Naive thymus-derived CD8-positive, alpha-beta T cell (primary cell): ENCODE measurements at regions not wholly inside any gene's neighbourhood (a gene's known extent, or its start where the extent isn't known, plus 50 kb on each side); places are given as distances from the start of the nearest gene placed in this dataset.

ENCODE experiments used
- ATAC-seq, 2 donors: fragments of 150-1000 bp; cut with Tn5 transposase in 1 of 2; sonication (Bioruptor Pico), chemical (Tn5 transposase) in 1 of 2; 1 replicate in 1 of 2; 2 replicates in 1 of 2; pipeline ENCODE4 v1.10.0; 2021; ENCODE audit warnings: mild to moderate bottlenecking in 2 of 2, moderate library complexity in 2 of 2
- POLR2A ChIA-PET: fragments of 350-600 bp; sonication (Branson Sonifier 250); formaldehyde crosslinking; loops from one replicate; lab custom pipeline; 2021; ENCODE audit warnings: antibody characterized with exemption; lab: Charles Lee
- DNase-seq, 10 donors: peaks; one replicate each; pipeline versions ENCODE4 v3.0.0 to v3.0.0-alpha.2; 2020 to 2022
- H3K27ac Mint-ChIP-seq, 10 donors: one replicate each; pipeline ENCODE4 v1.8.0; 2020 to 2022; ENCODE audit warnings: mild to moderate bottlenecking in 10 of 10, mixed read lengths in 10 of 10, moderate library complexity in 4 of 10, inconsistent platforms in 1 of 10
- H3K27me3 Mint-ChIP-seq, 5 donors: one replicate each; pipeline ENCODE4 v1.8.0; 2021 to 2022; ENCODE audit warnings: mixed read lengths in 5 of 5
- H3K36me3 Mint-ChIP-seq, 3 donors: one replicate each; pipeline ENCODE4 v1.8.0; 2020 to 2022; ENCODE audit warnings: mixed read lengths in 3 of 3, mild to moderate bottlenecking in 2 of 3, inconsistent platforms in 1 of 3
- H3K4me1 Mint-ChIP-seq, 4 donors: one replicate each; pipeline ENCODE4 v1.8.0; 2021 to 2022; ENCODE audit warnings: mixed read lengths in 4 of 4
- H3K4me3 Mint-ChIP-seq, 10 donors: one replicate each; pipeline ENCODE4 v1.8.0; 2020 to 2022; ENCODE audit warnings: mild to moderate bottlenecking in 10 of 10, mixed read lengths in 10 of 10, moderate library complexity in 6 of 10, inconsistent platforms in 1 of 10
- H3K9me3 Mint-ChIP-seq, 9 donors: one replicate each; pipeline ENCODE4 v1.8.0; 2020 to 2022; ENCODE audit warnings: mixed read lengths in 9 of 9, mild to moderate bottlenecking in 3 of 9, inconsistent platforms in 1 of 9, moderate library complexity in 1 of 9

DNA sequence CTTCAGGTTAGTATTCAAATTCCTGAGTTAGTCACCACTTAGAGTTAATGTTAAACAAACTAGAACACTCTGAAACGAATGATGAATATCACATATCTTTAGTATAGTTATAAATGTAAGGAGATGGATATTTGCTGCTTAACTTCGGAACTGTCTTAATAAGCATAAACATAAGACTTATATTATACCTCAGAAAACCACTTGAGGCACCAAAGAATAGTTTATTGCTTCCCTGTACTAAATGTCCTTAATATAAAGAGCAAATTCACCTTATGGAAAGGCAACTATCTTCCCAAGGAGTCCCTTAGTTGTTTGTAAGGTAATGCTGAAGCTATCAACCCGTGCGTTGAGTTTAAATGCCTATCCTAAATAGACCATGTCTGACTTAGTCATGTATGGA, 300.0 kb upstream of the ADAMTSL1 start:
- Mint-ChIP-seq H3K36me3 (peaks cover 0 to 4% (median 0%) of the 10 kb centered on the region in 3 donors), H3K4me1 (no peaks in the 10 kb centered on the region), H3K27me3 (peaks cover 0 to 6% (median 0%) of the 10 kb centered on the region in 5 donors), H3K27ac (no peak overlapping the region), H3K4me3 (no peak overlapping the region), H3K9me3 (peaks cover 3 to 12% (median 6%) of the 10 kb centered on the region in 9 donors)
- DNase-seq (no peak), ATAC-seq (no peak)
- POLR2A ChIA-PET = no interaction called here

DNA sequence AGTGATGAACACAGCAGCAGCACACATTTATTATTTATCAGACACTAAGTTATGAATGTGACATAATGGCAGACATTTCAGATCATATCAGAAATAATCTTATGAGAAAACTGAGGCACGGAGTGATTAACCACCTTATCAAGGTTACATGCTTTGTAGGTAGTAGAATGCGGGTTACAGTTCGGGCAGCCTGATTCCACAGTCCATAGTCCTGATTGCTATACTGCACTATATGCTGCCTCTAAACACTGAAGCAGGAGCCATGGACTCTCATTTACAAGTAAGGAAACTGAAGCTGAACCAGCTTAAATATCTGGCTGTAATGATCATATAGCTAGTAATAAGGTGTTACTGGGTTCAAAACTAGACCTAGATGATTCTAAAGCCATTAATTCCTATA, 291.3 kb upstream of the ADAMTSL1 start:
- H3K4me3 Mint-ChIP-seq = no peak overlapping the region
- H3K27ac Mint-ChIP-seq = no peak overlapping the region
- POLR2A ChIA-PET = no interaction called here
- no peaks in the 10 kb centered on the region for H3K27me3 Mint-ChIP-seq
- no peaks in the 10 kb centered on the region for H3K4me1 Mint-ChIP-seq
- H3K9me3 Mint-ChIP-seq = peaks cover 0 to 7% (median 3%) of the 10 kb centered on the region in 9 donors
- no peak for ATAC-seq
- no peak for DNase-seq
- H3K36me3 Mint-ChIP-seq = peaks cover 0 to 2% (median 0%) of the 10 kb centered on the region in 3 donors

DNA sequence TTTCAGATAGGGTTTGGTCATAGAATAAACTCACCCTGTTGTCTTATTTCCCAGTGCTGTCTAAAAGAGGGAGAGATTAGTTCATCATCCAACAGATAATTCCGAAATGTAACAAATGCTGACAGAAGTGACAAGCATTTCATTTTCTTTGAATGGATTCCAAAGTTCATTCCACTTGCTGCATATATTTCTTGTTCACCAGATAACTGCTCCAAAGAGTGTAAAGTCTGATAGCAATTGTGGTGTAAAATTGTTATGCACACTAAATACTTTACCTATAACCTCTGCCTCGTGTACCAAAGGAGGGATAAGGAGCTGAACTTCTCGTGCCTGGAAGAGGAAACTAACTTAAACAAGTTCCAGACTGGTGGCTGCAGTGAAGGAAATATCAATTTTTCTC, 290.0 kb upstream of the ADAMTSL1 start:
- no peaks in the 10 kb centered on the region for H3K36me3 Mint-ChIP-seq
- DNase-seq (no peak), ATAC-seq (no peak)
- H3K4me1 Mint-ChIP-seq = no peaks in the 10 kb centered on the region
- POLR2A ChIA-PET = no interaction called here
- peaks cover 0 to 9% (median 0%) of the 10 kb centered on the region in 5 donors for H3K27me3 Mint-ChIP-seq
- H3K9me3 Mint-ChIP-seq = peaks cover 0 to 3% (median 2%) of the 10 kb centered on the region in 9 donors
- no peak overlapping the region for H3K4me3 Mint-ChIP-seq
- no peak overlapping the region for H3K27ac Mint-ChIP-seq

DNA sequence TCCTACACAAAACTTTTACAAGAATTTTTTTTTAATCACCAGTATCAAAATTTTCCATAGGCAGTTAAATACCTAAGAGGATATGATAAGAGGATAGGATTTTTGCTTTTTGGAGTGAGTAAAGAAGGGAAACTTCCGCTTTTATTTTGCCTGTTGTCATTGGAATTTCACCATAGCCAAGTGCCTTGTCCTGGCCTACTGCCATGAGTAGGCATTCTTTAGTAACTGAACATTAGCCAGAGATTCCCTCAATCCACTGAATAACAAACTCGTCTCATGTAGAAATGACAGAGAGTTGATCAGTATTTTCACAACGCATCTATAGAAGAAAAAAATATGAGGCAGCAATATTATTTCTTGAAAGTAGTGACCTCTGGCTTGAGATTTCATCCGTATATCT, 289.6 kb upstream of the ADAMTSL1 start:
- no peak overlapping the region for H3K27ac Mint-ChIP-seq
- no peak overlapping the region for H3K4me3 Mint-ChIP-seq
- H3K27me3 Mint-ChIP-seq = peaks cover 0 to 11% (median 0%) of the 10 kb centered on the region in 5 donors
- no peaks in the 10 kb centered on the region for H3K36me3 Mint-ChIP-seq
- POLR2A ChIA-PET = no interaction called here
- DNase-seq (no peak), ATAC-seq (no peak)
- H3K9me3 Mint-ChIP-seq = peaks cover 0 to 2% (median under 1%) of the 10 kb centered on the region in 9 donors
- no peaks in the 10 kb centered on the region for H3K4me1 Mint-ChIP-seq

DNA sequence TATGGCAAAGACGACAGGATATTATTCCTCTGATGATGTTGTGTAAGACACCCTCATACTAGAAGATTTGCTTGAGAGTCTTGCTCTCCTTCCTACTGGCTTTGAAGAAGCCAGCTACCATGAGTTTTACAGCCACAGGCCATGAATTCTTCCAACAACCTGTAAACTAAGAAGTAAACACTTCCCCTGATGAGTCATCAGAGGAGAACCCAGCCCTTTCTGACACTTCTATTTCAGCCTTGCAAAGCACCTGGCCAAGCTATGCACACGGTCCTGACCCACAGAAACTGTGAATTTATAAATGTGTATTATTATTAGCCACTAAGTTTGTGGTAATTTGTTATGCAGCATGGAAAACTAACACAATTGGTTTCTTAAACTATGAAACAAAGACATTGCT, 288.8 kb upstream of the ADAMTSL1 start:
- H3K27me3 Mint-ChIP-seq = peaks cover 0 to 11% (median 0%) of the 10 kb centered on the region in 5 donors

DNA sequence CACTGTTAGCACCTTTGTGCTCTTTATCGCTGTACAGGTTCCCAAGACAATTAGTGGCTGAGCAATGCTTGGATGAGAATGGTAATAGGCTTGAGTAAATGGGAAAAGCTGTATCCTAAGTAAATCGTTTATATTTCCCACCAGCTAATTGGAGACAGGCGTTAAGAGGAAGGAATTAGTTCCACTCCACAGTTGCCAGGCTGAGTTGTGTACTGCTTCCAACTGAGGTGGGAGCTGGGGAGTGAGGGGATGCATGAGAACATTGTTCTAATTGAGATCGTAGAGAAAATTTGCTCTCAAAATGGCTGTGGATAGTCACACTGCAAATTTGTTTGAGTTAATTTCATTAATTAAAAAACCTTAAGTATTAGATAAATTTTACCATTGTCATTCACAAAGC, 285.0 kb upstream of the ADAMTSL1 start:
- POLR2A ChIA-PET = no interaction called here
- ATAC-seq (no peak), DNase-seq (no peak)
- H3K36me3 Mint-ChIP-seq = no peaks in the 10 kb centered on the region
- no peak overlapping the region for H3K27ac Mint-ChIP-seq
- peaks cover 0 to 2% (median 0%) of the 10 kb centered on the region in 9 donors for H3K9me3 Mint-ChIP-seq
- H3K4me1 Mint-ChIP-seq = no peaks in the 10 kb centered on the region
- H3K4me3 Mint-ChIP-seq = no peak overlapping the region
- H3K27me3 Mint-ChIP-seq = peaks cover 0 to 11% (median 0%) of the 10 kb centered on the region in 5 donors

More for the DNA sequence above, 288.8 kb upstream of the ADAMTSL1 start:
- DNase-seq (no peak), ATAC-seq (no peak)
- H3K9me3 Mint-ChIP-seq = peaks cover 0 to 2% (median 0%) of the 10 kb centered on the region in 9 donors
- no peaks in the 10 kb centered on the region for H3K4me1 Mint-ChIP-seq
- POLR2A ChIA-PET = no interaction called here
- H3K36me3 Mint-ChIP-seq = no peaks in the 10 kb centered on the region
- peak overlapping the region in 1 of 10 donors; percentile 42 for H3K27ac Mint-ChIP-seq
- H3K4me3 Mint-ChIP-seq = no peak overlapping the region

DNA sequence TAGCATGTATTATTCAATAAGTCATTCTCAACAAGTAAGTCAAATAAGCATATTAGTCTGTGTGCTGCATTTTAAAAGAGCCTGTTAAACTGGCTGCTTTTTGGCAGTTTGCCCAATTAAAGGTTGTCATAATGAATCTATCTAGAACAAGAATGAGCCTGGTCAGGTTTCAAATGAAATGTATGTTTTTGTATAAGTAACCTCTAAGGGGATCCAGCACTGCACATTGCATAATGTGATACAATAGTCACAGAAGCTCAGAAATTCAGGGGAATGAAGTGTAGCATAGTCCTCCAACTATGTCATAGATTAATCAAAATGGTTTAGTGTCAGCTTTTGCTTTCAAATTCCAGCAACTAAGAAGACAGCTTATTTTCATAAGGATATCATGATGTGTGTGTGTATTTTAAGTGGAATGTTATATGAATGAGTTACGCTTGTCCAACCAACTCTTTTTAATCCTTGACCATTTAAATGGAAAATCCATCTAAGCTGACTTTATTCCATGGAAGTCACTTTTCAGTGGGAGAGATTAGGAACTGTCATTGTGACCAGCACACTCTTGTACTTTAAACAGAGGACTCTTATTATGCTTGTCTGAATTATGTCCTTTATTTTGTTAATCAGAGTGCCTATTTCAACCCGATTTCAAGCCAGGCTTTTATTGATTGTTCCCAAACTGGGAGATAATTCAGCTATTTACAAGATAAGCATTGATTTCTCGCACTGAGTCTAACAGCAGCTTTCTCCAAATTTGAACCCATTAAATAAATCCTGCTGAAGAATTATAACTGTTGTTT, 283.9 kb upstream of the ADAMTSL1 start:
- no peak for DNase-seq
- Mint-ChIP-seq H3K36me3 (no peaks in the 10 kb centered on the region), H3K4me1 (no peaks in the 10 kb centered on the region), H3K27ac (no peak overlapping the region), H3K9me3 (peaks cover 0 to 2% (median 0%) of the 10 kb centered on the region in 9 donors), H3K4me3 (no peak overlapping the region), H3K27me3 (peaks cover 0 to 11% (median 0%) of the 10 kb centered on the region in 5 donors)
- no peak for ATAC-seq
- POLR2A ChIA-PET = no interaction called here

DNA sequence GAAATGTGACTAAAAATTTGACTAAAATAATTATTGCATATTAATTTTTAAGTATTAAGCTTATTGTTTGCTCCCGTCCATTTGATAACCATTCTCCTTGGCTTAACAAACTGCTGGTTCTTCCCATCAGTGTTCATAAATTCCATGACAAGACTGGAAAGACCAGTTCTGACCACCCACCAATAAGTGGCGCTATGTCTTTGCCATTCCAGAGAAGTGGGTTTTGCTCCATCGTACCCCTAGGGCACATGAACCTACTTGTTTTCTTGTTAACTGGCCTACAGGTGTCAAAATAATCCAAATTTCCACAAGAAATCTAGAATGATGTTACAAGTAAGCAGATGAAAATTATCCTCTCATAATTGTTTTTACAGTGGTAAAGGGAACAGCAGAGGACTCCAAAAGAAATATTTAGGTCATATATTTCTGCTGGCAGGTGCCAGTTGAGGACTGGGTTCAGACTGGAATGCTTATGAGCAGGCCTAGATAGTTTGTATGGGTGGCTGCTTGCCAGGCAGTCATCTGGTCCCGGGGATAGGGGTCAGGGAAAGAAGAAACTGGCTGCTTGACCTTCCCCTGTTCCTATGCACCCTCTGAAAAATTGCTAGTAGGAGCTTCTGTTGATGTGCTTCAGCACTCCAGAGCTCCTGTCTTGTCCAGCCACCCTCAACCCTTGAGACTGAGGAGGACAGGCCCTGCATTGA, 283.1 kb upstream of the ADAMTSL1 start:
- ATAC-seq (no peak), DNase-seq (no peak)
- Mint-ChIP-seq H3K4me1 (no peaks in the 10 kb centered on the region), H3K4me3 (no peak overlapping the region), H3K36me3 (no peaks in the 10 kb centered on the region), H3K9me3 (peaks cover 0 to 2% (median 0%) of the 10 kb centered on the region in 9 donors), H3K27me3 (peaks cover 0 to 11% (median 0%) of the 10 kb centered on the region in 5 donors), H3K27ac (no peak overlapping the region)
- POLR2A ChIA-PET = no interaction called here

DNA sequence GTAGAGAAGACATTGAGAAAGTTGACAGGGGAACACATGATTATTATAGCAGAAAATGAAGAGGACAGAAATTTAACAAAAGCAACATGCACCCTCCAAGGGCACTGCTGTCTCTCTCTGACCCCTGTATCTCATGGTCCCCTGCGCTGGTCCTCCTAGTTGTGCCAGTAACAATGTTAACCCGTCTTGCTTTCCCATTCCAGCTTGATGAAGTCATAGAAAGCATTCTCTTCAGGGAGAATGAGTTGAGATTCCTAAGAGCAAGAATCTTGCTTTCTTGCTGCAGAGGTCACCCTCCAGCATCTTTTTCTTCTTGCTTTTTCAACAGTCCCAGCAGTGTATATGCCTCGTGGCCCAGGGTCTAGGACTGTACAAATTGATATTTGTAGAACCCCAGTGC, 279.6 kb upstream of the ADAMTSL1 start:
- peaks cover 0 to 5% (median 0%) of the 10 kb centered on the region in 9 donors for H3K9me3 Mint-ChIP-seq
- no peak for DNase-seq
- no peak overlapping the region for H3K27ac Mint-ChIP-seq
- no peak for ATAC-seq
- H3K27me3 Mint-ChIP-seq = peaks cover 0 to 5% (median 0%) of the 10 kb centered on the region in 5 donors
- H3K36me3 Mint-ChIP-seq = no peaks in the 10 kb centered on the region
- no peak overlapping the region for H3K4me3 Mint-ChIP-seq
- POLR2A ChIA-PET = no interaction called here
- no peaks in the 10 kb centered on the region for H3K4me1 Mint-ChIP-seq

DNA sequence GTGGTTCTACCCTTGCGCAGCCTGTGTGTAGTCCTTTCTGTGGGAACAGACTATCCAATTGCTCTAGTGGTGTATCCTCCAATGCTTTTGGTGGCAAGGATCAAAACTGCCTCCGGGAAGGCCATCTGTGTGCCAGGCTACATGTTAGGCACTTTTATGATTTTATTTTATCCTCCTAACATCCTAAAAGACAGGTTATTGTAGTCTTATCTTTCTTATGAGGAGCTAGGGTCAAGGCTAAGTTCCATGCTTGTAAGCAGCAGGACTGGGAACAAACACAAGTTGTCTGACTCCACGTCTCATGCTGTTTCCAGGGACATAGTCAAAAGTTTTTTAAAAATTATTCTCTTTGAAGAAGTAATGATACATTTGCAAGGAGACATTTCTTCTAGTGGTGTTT, 278.7 kb upstream of the ADAMTSL1 start:
- ATAC-seq (no peak), DNase-seq (no peak)
- H3K4me1 Mint-ChIP-seq = no peaks in the 10 kb centered on the region
- H3K27me3 Mint-ChIP-seq = peaks cover 0 to 5% (median 0%) of the 10 kb centered on the region in 5 donors
- no peaks in the 10 kb centered on the region for H3K36me3 Mint-ChIP-seq
- H3K9me3 Mint-ChIP-seq = peaks cover 0 to 5% (median 0%) of the 10 kb centered on the region in 9 donors
- POLR2A ChIA-PET = no interaction called here
- H3K4me3 Mint-ChIP-seq = no peak overlapping the region
- H3K27ac Mint-ChIP-seq = no peak overlapping the region

DNA sequence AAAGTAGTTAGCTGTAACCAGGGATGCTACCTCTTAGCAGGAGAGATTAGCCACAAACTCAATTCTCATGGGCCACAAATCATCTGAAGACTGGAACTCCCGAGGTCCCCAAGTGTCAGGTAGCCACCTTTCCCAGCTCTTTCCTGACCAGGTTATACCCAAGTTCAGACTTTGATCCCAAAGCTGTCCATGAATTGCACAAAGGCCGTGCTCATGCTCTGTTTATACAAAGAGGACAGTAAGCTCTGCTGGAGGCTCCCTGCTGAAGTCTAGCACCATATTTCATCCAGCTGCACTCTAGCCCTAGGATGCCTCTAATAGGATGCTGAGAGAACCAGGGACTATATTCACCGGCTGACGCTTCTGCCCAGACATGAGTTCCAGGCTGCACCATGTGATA, 271.0 kb upstream of the ADAMTSL1 start:
- no peak overlapping the region for H3K4me3 Mint-ChIP-seq

DNA sequence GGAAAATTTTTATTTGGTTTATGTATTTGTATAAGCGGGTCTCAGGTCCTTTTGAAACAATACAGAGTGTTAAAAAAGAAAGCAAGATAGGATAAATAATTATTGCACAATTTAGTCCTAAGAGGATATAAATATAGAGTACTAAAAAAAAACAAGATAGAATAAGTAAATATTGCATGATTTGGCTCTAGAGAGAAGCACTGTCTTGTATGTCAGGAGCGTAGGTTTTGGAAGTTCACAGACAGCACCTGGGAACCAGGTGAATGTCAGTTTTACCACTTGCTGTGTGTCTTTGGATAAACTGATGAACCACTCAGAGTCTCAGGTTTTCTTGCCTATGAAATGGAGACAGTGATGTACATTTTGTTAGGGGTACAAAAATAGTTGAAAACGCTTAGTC, 266.2 kb upstream of the ADAMTSL1 start:
- H3K36me3 Mint-ChIP-seq = no peaks in the 10 kb centered on the region
- H3K27me3 Mint-ChIP-seq = peaks cover 0 to 4% (median 0%) of the 10 kb centered on the region in 5 donors
- no peaks in the 10 kb centered on the region for H3K9me3 Mint-ChIP-seq
- H3K27ac Mint-ChIP-seq = no peak overlapping the region
- H3K4me3 Mint-ChIP-seq = no peak overlapping the region
- DNase-seq = no peak
- POLR2A ChIA-PET = no interaction called here
- no peaks in the 10 kb centered on the region for H3K4me1 Mint-ChIP-seq
- ATAC-seq = no peak

More for the DNA sequence above, 271.0 kb upstream of the ADAMTSL1 start:
- Mint-ChIP-seq H3K9me3 (no peaks in the 10 kb centered on the region), H3K27ac (no peak overlapping the region), H3K4me1 (no peaks in the 10 kb centered on the region), H3K27me3 (peaks cover 0 to 5% (median 0%) of the 10 kb centered on the region in 5 donors), H3K36me3 (no peaks in the 10 kb centered on the region)
- POLR2A ChIA-PET = no interaction called here
- DNase-seq (no peak), ATAC-seq (no peak)
